CD4-positive, alpha-beta T cell treated with Interleukin-6 for 4 hours (primary cell): ENCODE measurements at regions not wholly inside any gene's neighbourhood (a gene's known extent, or its start where the extent isn't known, plus 50 kb on each side); places are given as distances from the start of the nearest gene placed in this dataset.
"Not testable (repeated sequence)": the region's sequence is repeated elsewhere in the genome, so short reads cannot be mapped to it uniquely, and the experiment has no call there.

Experiments
- DNase-seq: peaks from one replicate; pipeline ENCODE4 v3.0.0-alpha.2; 2020; ENCODE audit warnings: mixed read lengths

DNA sequence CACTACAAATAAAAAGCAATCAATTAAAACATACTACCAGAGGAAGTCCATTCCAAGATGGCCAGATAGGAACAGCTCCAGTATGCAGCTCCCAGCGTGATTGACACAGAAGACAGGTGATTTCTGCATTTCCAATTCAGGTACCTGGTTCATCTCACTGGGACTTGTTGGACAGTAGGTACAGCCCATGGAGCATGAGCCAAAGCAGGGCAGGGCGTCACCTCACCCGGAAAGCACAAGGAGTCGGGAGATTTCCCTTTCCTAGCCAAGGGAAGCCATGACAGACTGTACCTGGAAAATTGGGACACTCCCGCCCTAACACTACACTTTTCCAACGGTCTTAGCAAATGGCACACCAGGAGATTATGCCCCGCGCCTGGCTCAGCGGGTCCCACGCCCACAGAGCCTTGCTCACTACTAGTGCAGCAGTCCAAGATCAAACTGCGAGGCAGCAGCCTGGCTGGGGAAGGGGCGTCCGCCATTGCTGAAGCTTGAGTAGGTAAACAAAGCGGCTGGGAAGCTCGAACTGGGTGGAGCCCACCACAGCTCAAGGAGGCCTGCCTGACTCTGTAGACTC, 106.0 kb downstream of the BUD13 start:
- DNase-seq, result not testable (repeated sequence)

DNA sequence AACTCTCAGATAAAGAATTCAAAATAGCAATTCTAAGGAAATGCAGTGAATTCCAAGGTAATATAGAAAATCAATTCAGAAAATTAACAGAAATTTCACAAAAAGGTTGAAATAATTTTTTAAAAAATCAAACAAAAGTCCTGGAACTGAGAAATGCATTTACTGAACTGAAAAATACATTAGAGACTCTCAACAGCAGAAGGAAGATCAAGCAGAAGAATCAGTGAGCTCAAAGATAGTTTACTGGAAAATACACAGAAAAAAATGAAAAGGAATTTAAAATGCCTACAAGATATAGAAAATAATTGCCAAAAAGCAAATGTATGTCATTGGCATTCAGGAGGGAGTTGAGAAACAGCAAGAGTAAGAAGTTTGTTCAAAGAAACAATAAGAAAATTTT, 107.3 kb downstream of the BUD13 start:
- DNase-seq, result no peak

DNA sequence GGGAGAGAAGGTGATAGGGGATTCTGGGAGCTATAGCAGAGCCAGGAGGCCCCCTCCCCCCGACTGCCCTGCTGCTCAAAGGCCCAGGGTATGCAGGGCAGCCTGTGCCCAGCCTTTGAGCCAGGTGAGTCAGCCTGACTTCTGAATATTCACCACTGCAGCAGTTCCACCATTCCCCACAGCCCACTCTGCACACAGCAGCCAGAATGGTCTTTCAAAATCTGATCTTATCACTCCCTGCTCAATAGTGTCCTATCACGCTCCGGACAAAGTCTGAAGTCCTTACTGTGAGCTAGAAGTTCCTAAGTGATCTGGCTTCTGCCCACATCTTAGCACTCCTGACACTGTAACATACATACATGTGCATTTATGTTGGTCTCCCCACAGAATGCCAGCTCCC, 111.7 kb downstream of the BUD13 start:
- DNase-seq, result no peak

DNA sequence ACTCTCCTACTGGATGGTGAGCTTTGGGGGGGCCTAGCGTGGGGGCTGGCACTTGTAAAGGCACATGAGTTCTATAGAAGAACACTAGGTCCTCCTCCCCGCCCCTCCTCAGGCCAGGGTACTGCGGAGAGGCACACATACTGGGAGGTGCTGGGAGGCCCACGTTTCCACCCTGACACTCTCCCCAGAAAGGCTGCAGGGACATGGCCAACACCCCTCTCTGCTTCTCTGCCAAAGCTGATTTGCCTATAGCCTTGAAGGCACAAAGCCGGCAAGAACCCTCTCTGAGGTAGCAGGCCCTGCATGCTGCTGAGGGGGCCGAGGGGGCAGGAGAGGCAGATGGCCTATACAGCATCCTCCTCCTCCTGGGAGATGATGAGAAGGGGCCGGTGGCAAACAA, 112.8 kb downstream of the BUD13 start:
- no peak for DNase-seq

DNA sequence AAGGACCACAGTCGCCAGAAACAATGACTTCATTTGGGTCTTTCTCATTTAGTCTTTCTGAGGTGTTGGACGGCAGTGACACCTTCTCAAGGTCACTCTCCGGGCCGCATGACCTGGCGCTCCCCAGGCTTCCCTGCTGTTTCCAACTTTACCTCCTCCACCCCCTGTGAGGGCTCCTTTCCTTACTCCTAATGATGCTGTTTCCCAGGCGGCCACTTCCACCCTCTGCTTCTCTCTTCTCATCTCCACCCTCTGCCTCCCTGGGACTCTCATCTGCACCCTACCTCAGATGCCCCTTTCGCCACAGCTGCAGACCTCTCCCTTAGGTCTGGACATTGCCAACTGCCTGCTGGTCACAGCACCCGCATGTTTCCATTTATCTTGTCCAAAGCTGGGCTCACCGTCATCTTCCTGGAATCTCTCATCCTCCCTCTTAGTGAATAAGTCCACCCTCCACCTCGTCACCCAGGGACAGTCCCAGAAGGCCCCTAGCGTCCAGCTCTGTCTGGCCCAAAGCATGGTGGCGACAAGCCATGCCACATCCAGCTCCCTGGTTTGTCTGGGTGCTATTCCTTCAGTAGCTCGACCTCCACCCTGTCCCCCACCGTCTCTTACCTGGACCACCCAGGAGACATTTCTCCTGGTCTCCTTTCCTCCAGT, 113.8 kb downstream of the BUD13 start:
- DNase-seq, result no peak

DNA sequence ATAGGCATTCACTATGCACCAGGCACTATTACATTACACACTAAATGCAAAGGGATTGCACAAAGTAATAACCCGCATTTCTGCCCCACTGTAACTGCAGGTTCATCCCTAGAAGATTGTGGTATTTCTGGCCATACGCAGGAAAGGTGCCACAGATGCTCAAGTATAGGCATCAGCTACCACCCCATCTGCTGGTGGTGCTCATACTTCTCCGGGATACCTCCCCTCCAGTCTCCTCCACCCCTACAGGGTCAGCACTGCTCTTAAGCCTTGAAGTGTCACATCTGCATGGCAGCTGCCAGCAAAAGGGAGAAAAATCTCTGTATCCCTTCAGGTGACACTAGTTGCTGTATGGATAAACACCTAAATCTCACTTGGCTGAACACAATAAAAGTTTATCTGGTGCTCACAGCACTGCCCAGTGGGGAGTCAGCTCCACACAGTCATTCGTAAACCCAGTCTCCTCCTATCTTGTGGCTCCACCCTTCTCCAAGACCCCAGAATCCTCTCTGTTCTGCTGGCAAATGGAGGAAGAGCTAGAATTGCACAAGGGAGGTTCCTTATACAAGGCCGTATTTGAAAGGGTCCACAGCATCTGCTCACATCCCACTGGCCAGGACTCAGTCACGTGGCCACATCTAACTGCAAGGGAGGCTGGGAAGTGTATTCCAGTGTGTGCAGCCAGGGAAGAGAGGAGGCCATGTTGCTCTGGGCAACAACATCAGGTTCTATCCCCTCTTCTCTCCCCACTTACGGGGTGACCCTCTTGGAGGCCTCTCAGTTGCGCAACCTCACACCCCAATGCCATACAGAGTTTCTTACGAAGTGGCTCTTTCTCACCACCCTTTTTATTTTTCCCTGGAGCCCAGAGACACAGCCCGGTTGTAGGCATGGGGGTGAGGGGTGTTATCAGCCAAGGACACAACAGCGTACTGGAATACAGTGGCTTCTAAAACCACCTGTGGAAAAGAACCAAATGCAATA, 114.7 kb downstream of the BUD13 start:
- DNase-seq, result no peak

DNA sequence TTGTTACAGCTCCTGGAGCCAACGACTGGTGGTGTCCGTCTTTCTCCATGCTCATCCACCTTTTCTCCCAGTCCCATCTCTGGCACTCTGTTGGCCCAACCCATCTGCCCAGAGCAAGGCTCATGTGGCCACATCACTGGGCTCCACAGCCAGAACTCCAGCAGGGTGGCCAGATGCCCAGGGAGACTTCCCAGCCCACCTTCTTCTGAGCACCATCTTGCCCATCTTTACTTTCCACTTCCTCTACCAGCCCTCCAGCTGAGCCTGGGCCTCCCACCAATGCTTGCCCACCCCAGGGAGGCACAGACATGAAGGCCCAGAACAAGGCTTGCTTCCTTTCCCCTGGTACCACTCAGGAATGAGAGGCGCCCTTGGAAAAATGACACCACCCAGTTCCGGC, 116.8 kb downstream of the BUD13 start:
- DNase-seq, result no peak

DNA sequence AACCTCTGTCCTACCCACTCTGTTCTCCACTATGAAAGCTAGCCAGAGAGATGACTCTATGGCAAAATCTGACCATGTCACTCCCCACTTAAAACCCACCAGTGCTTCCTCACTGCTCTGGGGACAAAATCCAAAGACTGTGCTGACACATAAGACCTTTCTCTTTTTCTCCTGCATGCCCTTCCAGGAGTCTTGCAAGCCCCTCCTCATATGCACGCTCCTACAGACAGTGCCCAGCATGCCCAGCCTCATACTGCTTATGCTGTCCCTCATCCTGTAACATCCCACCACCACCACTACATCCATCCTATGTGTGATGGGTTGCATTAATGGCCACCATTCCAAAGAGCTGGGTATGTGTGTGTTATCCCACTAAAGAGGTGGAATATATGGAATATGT, 118.3 kb downstream of the BUD13 start:
- DNase-seq, result no peak

DNA sequence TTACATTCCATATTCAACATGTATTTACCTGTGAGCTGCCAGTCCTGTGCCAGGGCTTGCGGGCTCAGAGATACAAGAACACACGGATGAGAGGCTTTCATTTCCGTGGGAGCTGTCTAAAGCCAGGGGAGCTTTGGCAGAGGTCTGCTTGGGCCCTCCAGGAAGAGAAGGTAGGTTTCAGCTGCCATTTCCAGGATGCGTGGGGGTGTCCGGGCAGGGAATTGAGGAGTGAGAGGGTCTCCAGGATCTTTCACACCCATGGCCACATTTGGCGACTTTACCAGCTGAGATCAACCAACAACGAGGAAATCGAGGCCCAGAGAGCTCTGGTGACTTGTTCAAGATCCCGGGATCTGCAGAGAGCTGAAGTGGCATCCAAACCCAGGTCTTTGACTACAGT, 119.6 kb downstream of the BUD13 start:
- DNase-seq, result no peak

DNA sequence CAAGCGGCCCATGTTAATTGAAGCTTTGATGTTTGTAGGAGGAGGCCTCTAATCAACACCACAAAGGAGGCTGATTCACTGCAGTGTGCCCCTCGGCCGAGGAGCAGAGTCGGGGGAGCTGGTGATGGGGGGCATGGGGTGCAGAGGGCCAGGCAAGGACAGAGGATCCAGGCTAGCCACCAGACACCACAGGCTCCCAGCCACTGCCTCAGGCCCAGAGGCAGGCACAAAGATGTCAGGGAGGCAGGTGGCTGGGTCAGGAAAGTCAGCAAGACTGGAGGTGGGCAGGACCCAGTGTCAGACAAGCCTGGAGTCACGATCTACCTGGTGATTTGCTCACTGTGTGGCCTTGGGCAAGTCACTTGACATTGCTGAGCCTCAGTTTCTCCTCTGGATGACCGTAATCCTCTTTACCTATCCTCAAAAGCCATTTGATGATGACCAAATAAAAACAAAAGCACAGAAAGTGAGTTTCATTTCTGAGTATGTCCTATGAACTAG, 121.0 kb downstream of the BUD13 start:
- DNase-seq, result no peak

DNA sequence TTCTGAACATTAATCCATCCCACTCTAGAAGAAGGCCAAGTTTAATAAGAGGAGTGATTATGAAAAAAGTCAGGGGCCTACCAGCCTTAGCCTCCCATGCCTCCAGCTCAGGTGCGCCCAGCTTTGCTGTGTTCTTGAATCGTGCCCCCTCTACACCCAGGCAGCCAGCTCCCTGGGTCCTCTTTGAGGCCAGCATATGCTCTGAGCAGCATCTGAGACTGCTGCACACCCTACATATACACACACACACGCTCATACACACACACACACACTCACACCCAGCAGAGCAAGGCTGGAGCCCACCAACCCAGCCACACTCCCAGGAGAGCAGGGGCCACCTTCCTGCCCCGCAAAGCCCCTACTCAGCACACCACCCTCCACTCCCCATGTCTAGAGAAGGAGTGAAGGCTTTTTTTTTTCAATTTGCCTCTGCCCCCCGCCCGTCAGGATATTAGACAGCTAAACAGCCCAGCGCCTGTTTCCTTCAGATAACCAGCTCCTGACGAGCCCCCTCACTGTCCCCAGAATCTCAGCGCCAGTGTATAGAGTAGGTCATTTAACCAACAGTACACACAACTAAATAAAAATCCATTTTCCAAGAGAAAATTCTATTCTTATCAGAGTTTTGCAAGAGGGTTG, 121.6 kb downstream of the BUD13 start:
- DNase-seq, result no peak

DNA sequence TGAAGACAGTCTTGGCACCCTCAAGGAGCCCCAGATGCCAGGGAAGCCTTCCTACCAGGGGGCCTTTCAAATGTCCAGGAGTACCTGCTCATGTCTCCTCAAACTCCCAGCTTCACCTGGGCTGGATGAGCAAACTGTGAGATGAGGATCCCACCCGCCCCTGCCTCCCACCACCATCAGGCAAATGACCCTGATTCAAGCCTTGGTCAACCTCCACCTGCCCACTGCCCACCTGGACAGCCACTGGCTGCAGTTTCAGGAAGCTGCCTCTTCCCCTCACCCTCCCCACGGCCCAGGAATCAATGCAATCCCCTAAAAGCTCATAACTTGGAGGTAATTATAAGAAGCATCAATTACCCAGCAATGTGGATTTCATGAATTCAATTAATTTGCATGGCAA, 122.7 kb downstream of the BUD13 start:
- DNase-seq, result no peak

DNA sequence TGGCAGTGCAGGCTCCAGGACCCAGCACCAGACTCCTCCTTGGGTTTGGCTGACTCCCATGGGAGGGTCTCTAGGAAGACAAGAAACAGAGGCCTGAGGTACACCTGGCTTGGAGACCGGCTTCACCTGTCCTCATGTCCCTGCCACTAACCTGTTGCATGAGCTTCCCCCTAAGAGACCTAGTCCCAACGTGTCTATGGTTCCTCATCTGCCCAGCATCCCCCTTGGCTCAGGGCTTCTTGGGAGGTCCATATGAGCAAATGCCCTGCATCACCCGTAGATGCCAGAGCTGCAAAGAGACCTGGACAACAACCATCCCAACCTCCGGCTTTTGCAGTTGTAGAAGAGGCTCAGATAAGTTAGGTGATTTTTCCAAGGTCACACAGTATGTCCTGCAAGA, 123.5 kb downstream of the BUD13 start:
- DNase-seq, result no peak

DNA sequence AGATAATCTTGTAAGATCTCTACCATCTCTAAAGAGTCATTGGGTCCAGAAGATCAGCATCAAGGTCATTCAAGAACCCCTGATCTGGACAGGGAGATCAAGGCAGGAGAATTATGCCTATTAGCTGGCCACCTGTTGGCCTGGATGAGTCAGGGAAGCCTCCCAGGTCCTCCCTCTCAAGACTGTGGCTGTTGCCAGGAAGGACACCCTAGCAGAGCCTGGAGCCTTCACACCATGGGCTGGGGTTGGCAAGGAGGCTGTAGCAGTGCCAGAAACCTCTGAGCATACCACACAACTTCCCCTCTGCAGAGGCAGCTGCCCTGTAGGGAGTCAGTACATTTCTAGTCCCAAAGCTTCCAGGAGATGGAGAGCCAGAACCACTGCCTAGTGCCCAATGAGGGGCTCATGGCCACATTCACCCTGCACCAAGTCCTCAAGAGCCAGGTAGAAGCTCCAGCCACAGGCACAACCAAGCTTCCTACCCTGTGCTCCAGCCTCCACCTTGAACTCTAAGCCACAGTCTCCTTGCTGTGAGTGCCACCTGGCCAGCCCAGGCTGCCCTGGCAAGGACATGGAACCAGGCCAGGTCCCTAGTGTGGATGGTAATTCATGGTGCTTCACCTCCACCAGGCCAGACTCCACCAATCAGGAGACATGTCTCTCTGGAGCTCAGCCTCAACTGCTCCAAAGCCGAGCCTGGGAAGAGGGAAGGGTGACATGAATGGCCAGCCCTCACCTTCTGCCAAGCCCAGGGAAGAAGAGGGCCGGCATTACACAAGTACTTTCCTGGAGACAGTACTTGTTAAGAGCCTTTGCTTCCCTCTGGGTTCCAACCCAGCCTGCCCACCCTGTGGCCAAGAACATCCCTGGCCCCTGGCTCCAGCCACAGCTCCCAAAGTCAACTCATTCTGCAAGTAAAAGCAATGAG, 124.3 kb downstream of the BUD13 start:
- DNase-seq, result no peak

DNA sequence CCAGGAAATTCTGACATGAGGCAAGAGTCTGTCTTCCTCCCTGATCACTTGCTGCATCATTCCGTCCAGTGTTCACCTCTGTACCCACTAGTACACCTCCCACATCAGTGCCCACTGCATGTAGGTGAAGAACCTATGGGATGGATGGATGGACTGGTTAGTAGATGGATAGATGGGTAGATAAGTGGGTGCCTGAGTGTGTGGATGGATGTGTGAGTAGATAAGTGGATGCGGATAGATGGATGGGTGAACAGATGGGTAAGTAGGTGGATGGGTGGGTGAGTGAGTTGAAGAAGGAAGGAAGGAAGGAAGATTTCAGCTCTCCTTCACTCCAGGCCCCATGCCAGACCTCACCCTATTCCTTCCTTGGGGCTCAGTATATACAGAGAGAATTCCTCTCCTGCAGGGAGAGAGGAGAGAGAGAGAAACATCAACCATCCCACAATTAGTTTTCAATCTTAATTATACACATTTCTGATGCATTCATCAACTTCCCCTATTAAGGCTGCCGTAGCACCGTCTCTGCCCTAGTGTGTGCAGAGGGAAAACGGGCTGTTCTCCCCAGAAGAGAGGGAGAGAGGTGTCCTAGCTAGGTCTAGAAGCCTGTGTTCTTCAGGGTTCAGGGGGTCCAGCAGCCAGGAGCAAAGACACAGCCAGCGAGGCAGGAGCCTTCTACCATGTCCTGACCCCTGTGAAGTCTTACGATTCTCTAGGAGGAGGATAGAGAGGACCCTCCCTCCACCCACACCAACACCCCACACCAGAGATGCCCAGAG, 125.3 kb downstream of the BUD13 start:
- no peak for DNase-seq

DNA sequence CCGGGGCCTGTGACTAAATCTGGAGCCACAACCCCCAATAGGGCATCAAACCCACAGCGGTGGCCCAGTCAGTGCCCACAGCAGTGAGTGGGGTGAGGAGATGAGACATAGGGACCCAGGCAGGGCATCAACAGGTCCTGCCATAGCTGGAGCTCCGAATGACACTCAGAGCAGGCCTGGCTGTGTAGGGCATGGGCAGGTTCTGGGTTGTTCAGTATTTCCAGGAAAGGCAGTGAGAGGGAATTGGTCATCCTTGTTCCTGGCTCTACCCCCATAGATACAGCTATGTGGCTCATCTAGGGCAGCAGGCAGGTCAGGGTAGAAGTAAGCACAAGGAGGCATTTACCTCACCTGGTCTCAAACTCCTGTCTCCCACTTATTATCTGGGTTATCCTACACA, 126.6 kb downstream of the BUD13 start:
- no peak for DNase-seq

DNA sequence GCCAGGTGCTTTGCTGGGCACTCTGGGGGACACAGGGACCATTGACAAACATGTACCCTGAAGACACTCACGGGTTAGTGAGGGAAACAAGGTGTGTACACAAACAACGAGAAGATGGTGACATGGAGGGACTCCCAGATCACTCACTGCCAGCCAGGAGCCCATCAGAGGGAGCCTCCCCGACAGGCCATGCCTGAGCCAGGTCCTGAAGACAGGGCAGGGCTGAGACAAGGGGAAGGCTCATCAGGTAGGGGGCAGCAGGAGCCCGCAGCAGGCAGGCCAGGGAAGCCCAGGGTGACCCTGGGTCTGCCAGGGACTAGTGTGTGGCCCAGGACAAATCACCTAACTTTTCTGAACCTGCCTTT, 127.9 kb downstream of the BUD13 start:
- DNase-seq, result no peak

DNA sequence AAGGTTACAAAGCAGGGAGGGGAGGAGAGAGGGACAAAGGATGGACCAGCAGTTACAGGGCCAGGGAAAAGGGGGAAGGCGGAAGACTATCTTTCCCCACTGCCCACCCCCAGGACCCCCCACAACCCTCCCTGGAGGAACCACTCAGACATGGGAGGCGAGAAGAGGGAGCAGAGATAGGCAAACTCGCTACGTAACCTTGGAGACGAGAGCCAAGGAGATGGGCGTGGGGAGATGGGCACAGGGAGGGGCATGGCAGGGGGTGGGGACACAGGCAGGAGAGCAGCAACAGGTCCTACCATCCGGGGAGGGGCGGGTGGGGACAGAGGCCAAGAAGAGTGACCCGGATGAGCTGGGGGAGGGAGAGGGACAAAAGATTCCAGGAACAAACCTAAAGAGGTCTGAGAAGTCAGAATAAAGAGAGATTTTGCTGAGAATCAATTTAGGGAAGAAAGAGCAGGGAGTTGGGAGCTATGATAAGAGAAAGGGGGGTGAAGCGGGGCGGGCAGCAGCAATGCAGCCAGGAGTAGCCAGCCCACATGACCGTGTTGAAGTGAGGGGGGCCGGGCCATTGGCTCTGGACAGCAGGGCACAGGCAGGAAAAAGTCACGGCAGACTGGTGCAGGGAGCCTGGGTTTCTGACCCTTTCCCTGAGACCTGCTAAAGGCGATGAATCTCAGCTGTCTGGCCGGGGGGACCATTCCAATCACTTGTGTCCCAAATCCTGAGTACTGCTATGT, 128.4 kb downstream of the BUD13 start:
- no peak for DNase-seq

DNA sequence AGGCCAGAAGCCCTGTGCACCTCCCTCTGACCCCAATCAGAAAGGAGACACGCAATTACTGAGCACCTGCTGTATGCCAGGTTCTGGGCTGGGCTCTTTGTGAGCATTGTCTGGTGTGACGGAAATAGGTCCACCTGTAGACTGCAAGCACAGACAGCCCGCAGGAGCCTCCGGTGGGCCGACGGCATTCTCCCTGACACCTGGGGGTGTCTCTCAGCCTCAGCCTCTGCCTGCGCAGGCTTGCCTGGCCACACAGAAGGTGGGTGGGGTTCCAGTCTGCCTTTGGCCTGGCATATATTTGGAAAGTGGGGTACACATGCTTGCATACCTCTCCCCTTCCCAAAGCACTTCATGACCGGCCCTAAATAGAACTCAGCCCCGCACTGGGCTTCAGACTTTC, 129.3 kb downstream of the BUD13 start:
- no peak for DNase-seq

DNA sequence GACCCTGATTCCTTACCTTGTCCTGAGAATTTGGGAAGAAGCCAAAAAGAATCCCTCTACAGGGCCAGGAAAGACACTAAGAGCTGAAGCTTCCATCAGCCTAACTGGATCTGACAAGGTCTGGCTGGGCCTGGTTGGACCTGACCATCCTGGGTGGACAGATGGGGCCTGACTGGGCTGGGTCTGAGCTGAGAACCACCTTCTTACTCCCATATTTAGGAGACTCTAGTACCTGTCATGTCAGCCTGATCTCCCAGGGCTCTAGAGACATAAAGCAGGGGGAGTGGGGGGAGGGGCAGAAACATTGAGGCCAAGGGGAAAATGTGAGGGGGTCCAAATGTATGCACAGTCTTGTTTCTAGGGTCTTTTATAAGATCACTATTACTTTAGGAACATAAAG, 129.9 kb downstream of the BUD13 start:
- no peak for DNase-seq

DNA sequence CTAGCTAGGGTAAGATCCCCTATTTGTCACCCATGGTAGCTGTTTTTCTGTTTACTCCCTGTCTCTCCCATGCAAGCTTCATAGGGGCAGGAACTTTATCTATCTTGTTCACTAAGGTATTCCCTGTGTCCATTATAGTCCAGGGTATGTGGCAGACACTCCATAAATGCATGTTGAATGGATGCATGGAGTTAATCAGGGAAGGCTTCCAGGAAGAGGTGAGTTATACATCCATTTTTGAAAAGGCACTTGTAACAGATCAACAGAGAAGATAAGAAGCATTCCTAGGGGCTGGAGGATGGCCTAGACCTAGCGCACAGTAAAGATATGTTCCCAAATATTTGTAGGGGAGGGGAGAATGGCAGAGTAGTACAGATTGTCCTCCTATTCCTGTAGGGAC, 130.3 kb downstream of the BUD13 start:
- DNase-seq, result no peak
